Neural crest cell (in vitro differentiated cells): ENCODE measurements at regions not wholly inside any gene's neighbourhood (a gene's known extent, or its start where the extent isn't known, plus 50 kb on each side); places are given as distances from the start of the nearest gene placed in this dataset.
"Not testable (repeated sequence)": the region's sequence is repeated elsewhere in the genome, so short reads cannot be mapped to it uniquely, and the experiment has no call there.

Source experiments
- DNase-seq: peaks from one replicate; pipeline ENCODE4 v3.0.0; 2021; ENCODE audit warnings: low read depth, mixed read lengths, low spot score
- H3K27ac Mint-ChIP-seq: one replicate; pipeline ENCODE4 v1.8.0; 2021; ENCODE audit warnings: mild to moderate bottlenecking, mixed read lengths; ENCODE audit not compliant: unreplicated experiment
- H3K27me3 Mint-ChIP-seq: 2 replicates; pipeline ENCODE4 v1.8.0; 2021; ENCODE audit warnings: low read depth, mild to moderate bottlenecking, mixed read lengths
- H3K36me3 Mint-ChIP-seq: 2 replicates; pipeline ENCODE4 v1.8.0; 2021; ENCODE audit warnings: low read depth, mild to moderate bottlenecking, mixed read lengths
- H3K4me1 Mint-ChIP-seq: 2 replicates; pipeline ENCODE4 v1.8.0; 2021; ENCODE audit warnings: mixed read lengths
- H3K4me3 Mint-ChIP-seq: one replicate; pipeline ENCODE4 v1.8.0; 2021; ENCODE audit warnings: mild to moderate bottlenecking, mixed read lengths
- H3K9me3 Mint-ChIP-seq: 2 replicates; pipeline ENCODE4 v1.8.0; 2021; ENCODE audit warnings: mixed read lengths
- CTCF ChIP-seq: fragments of 200-600 bp; sonication (generic); conservative IDR thresholded peaks from 2 replicates; pipeline ENCODE4 v1.5.0; 2021; ENCODE audit warnings: antibody characterized with exemption, mild to moderate bottlenecking

DNA sequence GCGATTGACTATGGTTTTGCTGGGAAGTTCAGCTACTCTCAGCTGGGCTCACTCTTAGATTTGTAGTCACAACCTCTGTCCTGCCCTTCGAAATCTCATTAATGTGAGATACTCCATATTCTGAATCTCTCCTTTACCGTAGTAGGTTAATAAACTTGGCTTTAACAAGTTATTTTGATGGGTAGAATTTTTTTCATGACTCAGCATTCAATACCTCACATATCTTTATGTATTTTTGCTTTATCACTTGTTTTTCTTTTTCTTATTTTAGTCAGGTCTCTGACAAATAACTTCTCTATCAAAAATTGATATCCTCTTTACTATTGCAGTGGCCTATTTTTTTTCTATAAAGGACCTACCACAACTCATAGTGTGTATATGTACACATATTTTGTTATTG lies 855.2 kb upstream of the ADGRB3 start:
- Mint-ChIP-seq H3K4me3 (no peak overlapping the region), H3K9me3 (no peaks in the 10 kb centered on the region), H3K27ac (no peak overlapping the region), H3K36me3 (no peaks in the 10 kb centered on the region), H3K27me3 (no peaks in the 10 kb centered on the region), H3K4me1 (no peaks in the 10 kb centered on the region)
- no peak for TF ChIP-seq CTCF
- no peak for DNase-seq

DNA sequence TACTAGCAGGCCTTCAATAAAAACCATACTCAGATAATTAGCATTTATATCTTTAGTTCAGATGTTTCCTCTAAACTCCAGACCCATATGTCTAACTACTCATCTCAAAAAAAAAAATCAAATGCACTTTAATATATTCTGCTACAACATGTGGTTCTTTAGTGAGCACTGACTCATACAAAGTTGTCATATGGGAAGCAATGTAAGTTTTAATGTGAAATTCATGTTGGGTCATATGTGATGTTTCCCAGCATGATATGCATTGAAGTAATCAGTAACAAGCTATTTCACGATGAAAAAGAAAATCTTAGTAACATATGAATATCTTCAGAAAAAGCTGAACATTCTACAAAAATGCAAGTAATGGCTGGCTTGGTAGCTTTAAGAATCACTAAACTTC lies 859.7 kb upstream of the ADGRB3 start:
- DNase-seq = no peak
- Mint-ChIP-seq H3K27me3 (no peaks in the 10 kb centered on the region), H3K27ac (no peak overlapping the region), H3K9me3 (no peaks in the 10 kb centered on the region), H3K36me3 (no peaks in the 10 kb centered on the region), H3K4me3 (no peak overlapping the region), H3K4me1 (no peaks in the 10 kb centered on the region)
- TF ChIP-seq CTCF = no peak

DNA sequence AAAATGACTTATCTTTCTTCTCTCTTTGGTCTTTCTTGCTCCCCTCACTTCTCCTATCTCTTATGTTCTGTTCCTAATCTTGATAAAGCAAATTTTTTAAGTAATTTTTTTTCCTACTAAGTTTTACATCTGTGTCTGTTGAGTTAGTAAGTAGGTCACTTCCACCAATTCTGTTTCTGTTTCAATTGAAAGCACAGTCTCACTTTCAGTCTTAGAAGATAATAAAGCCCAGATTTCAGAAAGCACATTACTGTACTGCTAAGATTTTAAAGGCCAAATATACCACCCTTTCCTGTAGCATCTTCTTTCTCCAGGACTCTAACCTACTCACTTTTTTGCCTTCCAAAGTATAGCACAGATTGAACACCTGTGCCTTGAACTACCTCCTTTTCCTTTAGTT lies 866.1 kb upstream of the ADGRB3 start:
- Mint-ChIP-seq H3K9me3 (no peaks in the 10 kb centered on the region), H3K27me3 (no peaks in the 10 kb centered on the region), H3K4me3 (no peak overlapping the region), H3K27ac (no peak overlapping the region), H3K36me3 (no peaks in the 10 kb centered on the region), H3K4me1 (no peaks in the 10 kb centered on the region)
- DNase-seq = no peak
- no peak for TF ChIP-seq CTCF

DNA sequence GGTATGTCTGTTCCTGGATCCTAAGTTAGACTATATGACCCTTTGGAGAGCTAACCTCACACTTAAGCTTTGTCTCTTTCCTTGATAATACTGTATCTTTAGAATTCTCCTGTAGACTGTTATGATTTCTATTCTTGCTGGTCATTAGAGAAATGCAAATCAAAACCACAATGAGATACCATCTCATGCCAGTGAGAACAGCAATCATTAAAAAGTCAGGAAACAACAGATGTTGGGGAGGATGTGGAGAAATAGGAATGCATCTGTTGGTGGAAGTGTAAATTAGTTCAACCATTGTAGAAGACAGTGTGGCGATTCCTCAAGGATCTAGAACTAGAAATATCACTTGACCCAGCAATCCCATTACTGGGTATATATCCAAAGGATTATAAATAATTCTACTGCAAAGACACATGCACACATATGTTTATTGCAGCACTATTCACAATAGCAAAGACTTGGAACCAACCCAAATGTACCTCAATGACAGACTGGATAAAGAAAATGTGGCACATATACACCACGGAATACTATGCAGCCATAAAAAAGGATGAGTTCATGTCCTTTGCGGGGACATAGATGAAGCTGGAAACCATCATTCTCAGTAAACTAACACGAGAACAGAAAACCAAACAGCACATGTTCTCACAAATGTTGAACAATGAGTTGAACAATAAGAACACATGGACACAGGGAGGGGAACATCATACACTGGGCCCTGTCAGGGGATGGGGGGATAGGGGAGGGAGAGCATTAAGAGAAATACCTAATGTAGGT lies 867.8 kb upstream of the ADGRB3 start:
- not testable (repeated sequence) for H3K4me1 Mint-ChIP-seq, H3K27me3 Mint-ChIP-seq, H3K36me3 Mint-ChIP-seq, H3K9me3 Mint-ChIP-seq, H3K4me3 Mint-ChIP-seq, DNase-seq
- H3K27ac Mint-ChIP-seq = peak overlapping the region; percentile 43

DNA sequence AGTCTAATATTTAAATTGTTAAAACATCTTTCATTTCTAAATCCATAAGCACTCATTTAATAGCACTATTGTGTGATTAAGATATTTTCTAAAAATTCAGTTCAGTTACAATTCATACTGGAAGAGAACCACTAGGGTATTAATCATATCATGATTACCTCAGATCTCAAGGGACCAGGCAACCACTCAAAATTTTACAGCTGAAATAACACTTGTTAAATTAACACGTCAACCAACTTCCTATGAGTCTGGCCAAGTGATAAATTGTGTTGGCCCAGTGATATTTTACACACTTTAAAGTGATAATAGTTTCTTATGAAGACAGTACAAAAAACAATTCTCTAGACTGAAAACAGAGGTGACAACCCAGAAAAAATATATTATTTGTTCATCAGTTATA lies 869.0 kb upstream of the ADGRB3 start:
- H3K9me3 Mint-ChIP-seq = no peaks in the 10 kb centered on the region
- DNase-seq = no peak
- TF ChIP-seq CTCF = no peak
- H3K4me3 Mint-ChIP-seq = no peak overlapping the region
- no peaks in the 10 kb centered on the region for H3K27me3 Mint-ChIP-seq
- H3K4me1 Mint-ChIP-seq = no peaks in the 10 kb centered on the region
- no peaks in the 10 kb centered on the region for H3K36me3 Mint-ChIP-seq
- no peak overlapping the region for H3K27ac Mint-ChIP-seq

GRCh38 chr6:67759001-67759400 lies 876.1 kb upstream of the ADGRB3 start:
- no peak for DNase-seq
- Mint-ChIP-seq H3K4me1 (no peaks in the 10 kb centered on the region), H3K36me3 (no peaks in the 10 kb centered on the region), H3K27me3 (no peaks in the 10 kb centered on the region), H3K9me3 (no peaks in the 10 kb centered on the region), H3K4me3 (no peak overlapping the region), H3K27ac (no peak overlapping the region)
- TF ChIP-seq CTCF = no peak
